NCI-H187 (cell line): ENCODE measurements at regions not wholly inside any gene's neighbourhood (a gene's known extent, or its start where the extent isn't known, plus 50 kb on each side); places are given as distances from the start of the nearest gene placed in this dataset.
"Not testable (repeated sequence)": the region's sequence is repeated elsewhere in the genome, so short reads cannot be mapped to it uniquely, and the experiment has no call there.

Experiments used
- DNase-seq, 2 experiments: peaks; one replicate each; lab custom pipeline; 2025; lab: John Stamatoyannopoulos, UW

- DNase-seq: no peak
Observed at GRCh38 chr4:114287079-114287696, 307.7 kb upstream of the ARSJ start.

GRCh38 chr4:114296126-114296525 lies 302.5 kb upstream of the UGT8 start:
- no peak for DNase-seq

GRCh38 chr4:114302472-114302871 lies 296.1 kb upstream of the UGT8 start:
- no peak for DNase-seq

DNA sequence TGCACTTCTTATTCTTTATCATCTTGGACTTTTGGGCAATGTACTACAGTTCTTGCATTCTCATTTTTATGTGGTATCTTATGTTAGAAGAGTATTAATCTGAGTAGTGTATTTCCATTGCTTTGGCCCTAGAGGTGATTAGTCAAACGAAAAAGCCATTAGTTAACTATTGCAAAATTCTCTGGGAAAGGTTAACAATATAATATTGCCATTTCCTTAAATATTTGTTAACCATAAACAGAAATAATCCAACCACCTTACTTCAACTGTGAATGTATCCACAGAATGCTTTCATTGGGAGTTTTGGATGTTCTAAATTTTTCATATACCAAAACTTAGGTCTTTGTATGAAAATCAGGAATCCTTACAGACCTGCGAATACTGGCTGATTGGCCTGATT lies 294.6 kb upstream of the UGT8 start:
- DNase-seq: no peak

GRCh38 chr4:114304567-114304966 lies 294.0 kb upstream of the UGT8 start:
- DNase-seq: no peak

DNA sequence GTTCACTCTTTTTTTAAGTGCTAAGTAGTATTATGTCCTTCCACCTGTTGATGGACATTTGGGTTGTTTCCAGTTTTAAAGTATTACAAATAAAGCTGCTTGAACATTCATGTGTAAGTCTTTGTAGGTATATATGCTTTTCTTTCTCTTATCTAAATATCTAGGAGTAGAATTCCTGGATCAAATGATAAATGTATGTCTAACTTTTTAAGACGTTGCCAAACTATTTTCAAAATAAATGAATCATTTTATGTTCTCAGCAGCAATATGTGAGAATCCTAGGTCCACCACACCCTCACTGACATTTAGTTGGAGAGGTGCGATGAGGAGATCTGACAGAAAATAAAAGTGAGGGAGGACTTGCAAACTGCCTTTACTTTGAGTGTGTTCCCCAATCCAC lies 291.7 kb upstream of the UGT8 start:
- DNase-seq: no peak

GRCh38 chr4:114310296-114310925 lies 288.2 kb upstream of the UGT8 start:
- no peak for DNase-seq

DNA sequence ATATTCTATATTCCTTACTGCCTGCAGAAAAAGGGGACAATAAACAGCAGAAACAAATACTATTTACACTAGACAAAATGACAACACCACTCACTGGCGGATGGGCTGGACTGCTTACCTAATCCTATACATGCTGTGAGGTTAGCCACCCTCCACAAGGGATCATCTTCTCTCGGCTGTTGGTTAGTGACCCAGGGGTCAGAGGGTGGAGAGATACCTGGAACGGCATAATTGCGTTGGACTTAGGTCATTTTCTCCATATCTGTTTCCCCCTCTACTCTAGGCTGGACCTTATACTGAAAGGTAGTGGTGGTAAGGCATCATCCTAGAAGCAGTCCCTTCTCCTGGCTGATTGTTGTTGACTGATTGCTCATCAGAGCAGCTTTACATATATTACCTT lies 286.8 kb upstream of the UGT8 start:
- no peak for DNase-seq

- peak in 1 of 2 experiments; percentile 3 for DNase-seq
Observed at GRCh38 chr4:114312338-114312737, 286.3 kb upstream of the UGT8 start.

GRCh38 chr4:114316789-114317188 lies 281.8 kb upstream of the UGT8 start:
- DNase-seq: no peak

DNA sequence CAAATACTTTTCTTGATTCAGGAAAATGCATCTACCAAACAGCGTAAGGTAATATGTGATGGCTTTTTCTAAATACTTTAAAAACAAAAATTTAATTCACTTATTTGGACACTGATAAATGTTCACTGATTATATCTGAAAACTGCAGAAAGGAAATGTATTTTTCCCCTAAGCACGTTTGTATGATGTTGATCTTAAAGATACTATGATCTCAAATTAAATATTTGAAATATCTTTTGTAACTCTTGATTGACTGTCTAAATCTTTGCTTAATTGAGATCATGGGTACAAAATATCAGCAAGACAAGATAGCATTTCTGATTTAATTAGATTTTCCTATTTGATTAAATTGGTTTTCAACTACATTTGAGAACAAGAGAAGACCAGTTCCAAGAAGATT lies 281.0 kb upstream of the UGT8 start:
- no peak for DNase-seq

- DNase-seq: no peak
Observed at GRCh38 chr4:114318309-114318708, 280.3 kb upstream of the UGT8 start.

DNA sequence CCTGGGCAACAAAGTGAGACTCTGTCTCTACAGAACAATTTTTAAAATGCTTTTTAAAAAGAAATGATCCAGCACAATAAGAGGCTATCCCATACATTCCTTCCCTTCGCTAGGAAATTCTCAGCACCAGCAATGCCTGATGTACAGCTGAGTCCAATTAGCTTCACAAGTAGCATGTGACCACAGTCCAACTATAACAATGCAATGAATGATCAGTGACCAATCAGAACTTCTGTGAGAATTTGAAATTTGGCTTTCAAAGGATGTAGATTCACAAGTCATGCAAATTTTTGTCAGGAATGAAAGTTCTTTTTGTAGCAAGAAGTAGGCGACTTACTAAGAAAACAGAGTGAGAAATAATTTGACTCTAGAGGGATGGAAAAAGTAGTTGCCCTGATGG lies 278.5 kb upstream of the UGT8 start:
- DNase-seq: no peak

- no peak for DNase-seq
Observed at GRCh38 chr4:114321366-114321765, 277.2 kb upstream of the UGT8 start.

GRCh38 chr4:114323841-114324240 lies 274.8 kb upstream of the UGT8 start:
- DNase-seq: no peak

DNA sequence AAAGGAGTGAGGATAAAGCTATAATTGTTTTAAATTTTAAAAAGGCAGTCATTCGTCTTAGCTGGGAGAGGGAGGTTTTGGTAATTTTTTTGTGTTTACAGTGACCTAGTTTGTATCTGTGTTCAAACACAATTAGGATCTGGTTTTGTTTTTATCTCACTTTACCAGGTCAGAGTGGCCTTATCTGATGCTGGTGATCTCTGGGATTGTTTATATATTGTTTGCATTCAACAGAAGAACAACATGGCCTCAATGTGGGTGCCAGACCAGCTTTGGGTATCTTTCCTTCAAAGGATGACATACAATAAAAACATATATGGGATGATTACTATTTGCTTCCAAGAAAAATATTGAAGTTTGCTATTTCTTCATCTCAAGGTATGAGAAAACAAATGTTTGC lies 272.2 kb upstream of the UGT8 start:
- DNase-seq: no peak

- DNase-seq: no peak
Observed at GRCh38 chr4:114332119-114332518, 266.5 kb upstream of the UGT8 start.

GRCh38 chr4:114334363-114334762 lies 264.2 kb upstream of the UGT8 start:
- DNase-seq: not testable (repeated sequence)

DNA sequence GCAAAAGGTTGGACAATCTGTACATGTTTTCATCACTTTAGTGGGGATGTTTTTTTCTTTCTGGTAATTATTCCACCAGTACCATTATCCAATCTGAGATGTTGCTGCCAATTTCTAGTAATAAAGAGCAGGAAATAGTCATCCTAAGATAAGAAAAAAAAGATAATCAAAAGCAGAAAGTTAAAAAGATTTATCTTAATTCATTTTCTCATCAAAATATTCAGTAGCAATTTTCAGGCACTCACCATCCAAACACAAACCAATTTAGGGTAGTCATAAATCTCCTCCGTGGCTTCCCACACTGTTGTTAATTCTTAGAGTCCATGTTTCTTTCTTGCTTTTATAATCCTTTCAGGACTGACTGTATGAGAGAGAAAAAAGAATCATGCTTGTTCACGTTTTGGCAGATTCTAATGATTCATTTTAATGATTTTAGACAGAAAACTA lies 263.7 kb upstream of the UGT8 start:
- no peak for DNase-seq

DNA sequence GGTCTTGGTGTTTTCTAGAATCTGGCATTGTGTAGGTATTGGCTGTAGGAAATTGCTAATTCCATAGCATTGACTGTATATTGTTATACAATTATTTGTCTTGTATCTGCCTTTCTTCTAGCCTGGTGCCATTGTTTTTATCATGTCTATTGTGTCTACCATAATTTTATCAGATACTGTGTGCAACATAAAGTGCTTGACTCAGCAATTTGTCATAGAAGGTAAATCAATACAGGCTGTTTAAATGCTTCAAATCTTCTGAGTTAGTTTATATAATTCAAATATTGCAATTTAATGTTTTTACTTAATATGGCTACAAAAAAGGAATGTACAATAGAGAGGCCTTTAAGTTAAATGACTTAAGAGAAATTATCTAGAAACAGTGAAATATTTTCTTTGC lies 263.3 kb upstream of the UGT8 start:
- DNase-seq: no peak

DNA sequence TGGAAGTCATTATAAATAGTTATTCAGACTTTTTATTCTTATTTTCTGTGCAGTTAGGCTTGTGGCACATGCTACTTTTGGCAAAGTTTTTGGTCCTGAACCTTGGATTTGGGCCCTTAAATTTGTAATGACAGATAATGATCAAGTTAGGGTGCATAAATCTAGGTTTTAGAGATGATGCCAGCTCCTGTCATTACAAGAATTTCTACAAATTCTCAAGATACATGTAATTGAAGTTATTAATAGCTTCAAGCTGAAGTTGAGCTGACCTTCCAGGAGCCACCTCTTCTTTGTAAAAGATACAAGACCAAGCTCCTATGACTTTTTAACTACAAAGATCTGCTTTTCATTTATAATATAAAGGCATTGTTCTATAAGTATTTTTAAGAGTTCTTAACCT lies 255.6 kb upstream of the UGT8 start:
- no peak for DNase-seq

GRCh38 chr4:114349543-114350175 lies 248.9 kb upstream of the UGT8 start:
- no peak for DNase-seq

- no peak for DNase-seq
Observed at GRCh38 chr4:114358901-114359300, 239.7 kb upstream of the UGT8 start.

GRCh38 chr4:114361249-114361648 lies 237.4 kb upstream of the UGT8 start:
- DNase-seq: no peak
